ENCODE measurements at regions not wholly inside any gene's neighbourhood (a gene's known extent, or its start where the extent isn't known, plus 50 kb on each side); places are given as distances from the start of the nearest gene placed in this dataset.
A peak's percentile ranks its signal among the peaks of the same experiment; 100 is the strongest.

DNA sequence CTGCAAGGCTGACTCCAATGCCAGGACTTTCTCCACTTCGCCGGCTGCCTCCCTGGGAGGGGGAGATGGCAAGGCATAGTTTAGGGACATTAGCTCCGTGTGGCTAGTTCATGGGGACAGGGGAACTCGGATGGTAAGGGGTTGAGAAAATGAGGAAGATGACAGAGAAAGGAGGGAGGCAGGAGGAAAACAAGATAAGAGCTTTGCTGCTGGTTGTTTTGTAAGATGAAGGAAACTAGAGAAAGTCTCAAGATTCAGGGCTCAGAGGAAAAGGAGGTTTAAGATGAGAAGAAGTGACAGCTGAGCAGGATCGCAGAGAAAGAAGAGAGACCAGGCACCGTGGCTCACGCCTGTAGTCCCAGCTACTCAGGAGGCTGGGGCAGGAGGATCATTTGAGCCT is 180.9 kb upstream of the RREB1 start:
- DNase-seq (ENCODE audit: low read depth), result no peak
- no peak overlapping the region for H3K4me3 ChIP-seq (ENCODE audit: low read depth, low read length)
- TF ChIP-seq, protein P1, sequence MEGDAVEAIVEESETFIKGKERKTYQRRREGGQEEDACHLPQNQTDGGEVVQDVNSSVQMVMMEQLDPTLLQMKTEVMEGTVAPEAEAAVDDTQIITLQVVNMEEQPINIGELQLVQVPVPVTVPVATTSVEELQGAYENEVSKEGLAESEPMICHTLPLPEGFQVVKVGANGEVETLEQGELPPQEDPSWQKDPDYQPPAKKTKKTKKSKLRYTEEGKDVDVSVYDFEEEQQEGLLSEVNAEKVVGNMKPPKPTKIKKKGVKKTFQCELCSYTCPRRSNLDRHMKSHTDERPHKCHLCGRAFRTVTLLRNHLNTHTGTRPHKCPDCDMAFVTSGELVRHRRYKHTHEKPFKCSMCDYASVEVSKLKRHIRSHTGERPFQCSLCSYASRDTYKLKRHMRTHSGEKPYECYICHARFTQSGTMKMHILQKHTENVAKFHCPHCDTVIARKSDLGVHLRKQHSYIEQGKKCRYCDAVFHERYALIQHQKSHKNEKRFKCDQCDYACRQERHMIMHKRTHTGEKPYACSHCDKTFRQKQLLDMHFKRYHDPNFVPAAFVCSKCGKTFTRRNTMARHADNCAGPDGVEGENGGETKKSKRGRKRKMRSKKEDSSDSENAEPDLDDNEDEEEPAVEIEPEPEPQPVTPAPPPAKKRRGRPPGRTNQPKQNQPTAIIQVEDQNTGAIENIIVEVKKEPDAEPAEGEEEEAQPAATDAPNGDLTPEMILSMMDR (IDR thresholded peaks at IDR 0.05; ENCODE audit: insufficient read depth, low read depth, low read length), result no peak

DNA sequence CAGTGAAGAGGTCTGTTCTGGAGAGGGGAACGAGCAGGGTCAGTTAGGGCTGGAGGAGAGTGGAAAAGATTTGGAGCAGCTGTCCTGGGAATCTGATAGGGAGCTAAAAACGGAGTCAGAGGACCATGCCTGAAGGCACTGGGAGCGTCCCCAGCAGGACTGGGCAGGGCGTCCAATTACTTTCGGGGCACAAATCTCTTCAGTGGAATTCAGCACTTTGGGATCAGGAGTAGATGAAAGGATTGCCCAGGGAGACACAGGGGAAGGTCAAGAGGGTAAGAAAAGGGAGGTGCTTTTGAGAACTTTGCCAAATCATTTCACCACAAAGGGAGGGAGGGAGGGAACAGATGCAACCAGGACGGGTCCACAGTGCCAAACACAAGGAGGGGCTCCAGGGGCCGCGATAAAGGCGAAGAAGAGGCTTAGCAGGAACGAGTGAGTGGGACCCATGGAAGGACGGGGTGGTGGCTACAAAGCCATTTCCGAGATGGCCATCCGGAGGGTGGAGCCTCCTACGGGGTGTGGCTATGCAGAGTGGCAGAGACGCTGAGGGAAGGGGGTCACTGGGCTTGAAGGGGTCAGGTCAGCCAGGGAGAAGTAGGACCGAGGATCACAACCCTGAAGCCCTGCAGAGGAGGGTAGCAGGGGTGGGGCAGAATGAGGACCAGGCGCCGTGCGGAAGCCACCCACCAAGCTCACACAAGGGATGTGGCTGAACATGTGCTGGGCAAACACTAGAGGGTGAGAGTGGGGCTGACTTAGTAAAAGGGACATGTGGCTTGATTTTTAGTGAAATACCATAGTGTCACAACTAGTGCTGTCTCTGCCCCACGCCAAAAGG is 180.0 kb upstream of the RREB1 start:
- TF ChIP-seq, protein P1 (IDR thresholded peaks at IDR 0.05; ENCODE audit: insufficient read depth, low read depth, low read length), result no peak
- DNase-seq (ENCODE audit: low read depth), result no peak
- peak overlapping the region; percentile 33 for H3K4me3 ChIP-seq (ENCODE audit: low read depth, low read length)

DNA sequence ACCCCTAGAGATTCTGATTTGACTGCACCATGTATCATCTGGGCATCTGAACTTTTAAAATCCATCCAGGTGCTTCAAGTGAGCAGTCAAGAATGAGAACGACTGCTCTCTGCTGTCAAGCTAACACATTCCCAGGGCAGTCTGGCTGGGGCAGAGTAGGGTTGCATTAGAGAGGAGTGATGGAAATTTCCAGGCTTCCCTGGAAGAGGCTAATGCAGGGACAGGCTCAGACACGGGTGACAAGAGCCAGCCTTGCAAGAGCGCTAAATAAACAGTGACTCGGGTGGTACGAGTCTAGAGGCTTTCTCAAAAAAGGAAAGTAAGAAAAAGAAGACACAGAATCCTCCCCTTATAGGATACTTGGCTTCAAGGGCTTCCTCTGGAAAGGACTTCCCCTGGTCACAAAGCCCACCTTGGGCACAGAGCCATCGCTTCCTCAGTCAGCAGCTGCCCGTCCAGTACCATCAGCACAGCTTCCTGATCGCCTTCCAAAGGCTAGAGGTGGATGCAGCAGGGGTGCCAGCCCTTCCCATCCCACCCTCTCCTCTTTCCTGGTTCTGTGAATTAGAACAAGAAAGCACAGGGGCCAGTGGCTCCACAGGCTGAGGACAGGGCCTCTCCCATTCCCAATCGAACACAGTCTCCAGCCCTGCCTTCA is 177.4 kb upstream of the RREB1 start:
- no peak overlapping the region for H3K4me3 ChIP-seq (ENCODE audit: low read depth, low read length)
- no peak for DNase-seq (ENCODE audit: low read depth)
- TF ChIP-seq, protein P1 (IDR thresholded peaks at IDR 0.05; ENCODE audit: insufficient read depth, low read depth, low read length), result no peak

DNA sequence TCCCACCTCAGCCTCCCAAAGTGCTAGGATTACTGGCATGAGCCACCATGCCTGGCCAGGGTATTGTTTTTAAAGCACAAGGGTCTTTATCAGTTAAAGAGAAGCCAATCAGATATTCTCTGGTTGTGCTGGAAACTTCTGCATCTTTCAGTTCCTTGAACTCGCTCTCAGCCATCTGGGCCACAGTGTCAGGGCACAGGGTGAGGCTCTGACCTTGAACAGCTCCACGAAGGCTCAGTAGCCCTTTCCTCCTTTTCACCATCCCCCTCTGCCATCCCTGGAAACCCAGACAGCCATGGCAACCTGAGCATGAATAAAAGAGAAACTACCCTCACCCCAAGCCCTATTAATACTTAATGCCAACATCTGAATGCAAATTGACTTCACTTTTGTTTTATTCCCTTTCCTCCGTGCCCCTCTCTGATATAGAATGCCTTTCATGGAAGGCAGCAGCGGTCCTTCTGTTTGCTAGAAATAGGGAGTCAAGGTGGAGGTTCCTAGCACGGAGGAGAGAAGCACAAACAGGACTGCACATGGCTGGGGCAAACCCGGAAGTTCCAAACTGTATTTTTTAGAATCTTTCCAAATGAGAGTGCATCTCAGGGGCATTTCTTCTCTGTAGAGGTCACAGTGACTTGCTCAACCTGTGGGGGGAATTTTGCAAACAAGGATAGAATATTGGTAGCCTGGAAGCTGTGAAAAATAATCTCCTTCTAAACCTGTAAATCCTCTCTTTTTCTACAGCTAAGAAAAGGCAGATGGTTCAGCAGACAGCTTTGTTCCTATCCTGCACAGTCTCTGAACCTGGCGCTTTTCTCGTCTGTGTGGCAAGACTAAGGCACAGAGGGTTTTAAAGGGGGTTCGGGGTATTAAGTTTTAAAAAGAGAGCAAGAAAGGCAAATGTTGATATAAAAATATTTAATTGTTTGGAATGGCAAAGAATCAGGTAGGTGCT is 176.4 kb upstream of the RREB1 start:
- DNase-seq (ENCODE audit: low read depth), result no peak
- no peak overlapping the region for H3K4me3 ChIP-seq (ENCODE audit: low read depth, low read length)
- TF ChIP-seq, protein P1 (IDR thresholded peaks at IDR 0.05; ENCODE audit: insufficient read depth, low read depth, low read length), result no peak

DNA sequence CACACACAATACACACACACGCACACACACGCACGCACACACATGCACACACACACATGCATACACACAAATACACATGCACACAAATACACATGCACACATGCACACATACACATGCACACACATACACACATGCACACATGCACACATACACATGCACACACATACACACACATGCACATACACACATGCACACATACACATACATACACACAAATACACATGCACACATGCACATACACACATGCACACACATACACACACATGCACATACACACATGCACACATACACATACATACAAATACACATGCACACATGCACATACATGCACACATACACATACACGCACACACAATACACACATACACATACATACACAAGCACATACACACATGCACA is 175.4 kb upstream of the RREB1 start:
- H3K4me3 ChIP-seq (ENCODE audit: low read depth, low read length), result no peak overlapping the region
- no peak for DNase-seq (ENCODE audit: low read depth)
- TF ChIP-seq, protein P1 (IDR thresholded peaks at IDR 0.05; ENCODE audit: insufficient read depth, low read depth, low read length), result no peak

DNA sequence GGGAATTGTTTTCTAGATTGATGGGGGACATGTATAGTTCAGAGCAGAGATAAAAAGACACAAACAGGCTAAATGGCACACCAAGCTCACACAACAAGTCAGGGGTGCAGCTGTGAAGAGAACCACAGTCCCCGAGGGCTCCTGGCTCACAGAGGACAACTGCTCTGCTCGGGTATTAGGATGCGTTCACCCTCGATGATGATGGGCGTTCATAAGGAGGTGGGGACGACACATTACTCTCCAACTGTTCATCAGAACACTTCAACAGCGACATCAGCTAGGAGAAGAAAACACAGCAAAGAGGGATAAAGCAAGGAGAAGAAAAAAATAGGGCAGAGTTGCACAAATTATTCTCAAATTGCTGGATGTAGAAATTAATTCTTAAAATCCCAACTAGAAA is 174.8 kb upstream of the RREB1 start:
- no peak for DNase-seq (ENCODE audit: low read depth)
- TF ChIP-seq, protein P1 (IDR thresholded peaks at IDR 0.05; ENCODE audit: insufficient read depth, low read depth, low read length), result no peak
- H3K4me3 ChIP-seq (ENCODE audit: low read depth, low read length), result no peak overlapping the region

All from fibroblast of villous mesenchyme (primary cell).